ENCODE measurements at regions not wholly inside any gene's neighbourhood (a gene's known extent, or its start where the extent isn't known, plus 50 kb on each side); places are given as distances from the start of the nearest gene placed in this dataset.

DNA sequence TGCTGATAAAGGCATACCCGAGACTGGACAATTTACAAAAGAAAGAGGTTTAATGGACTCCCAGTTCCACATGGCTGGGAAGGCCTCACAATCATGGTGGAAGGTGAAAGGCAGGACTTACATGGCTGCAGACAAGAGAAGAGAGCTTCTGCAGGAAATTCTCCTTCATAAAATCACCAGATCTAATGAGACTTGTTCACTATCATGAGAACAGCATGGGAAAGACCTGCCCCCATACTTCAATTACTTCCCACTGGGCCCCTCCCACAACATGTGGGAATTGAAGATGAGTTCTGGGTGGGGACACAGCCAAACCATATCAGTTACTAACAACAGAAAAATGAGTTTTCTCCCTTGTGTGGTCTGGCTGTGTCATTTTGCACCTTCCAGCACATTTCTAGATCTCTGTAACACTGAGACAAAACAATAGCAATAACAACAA, 741.4 kb downstream of the KCNT2 start:
- no peak for TF ChIP-seq GATA2 (IDR thresholded peaks at IDR 0.05; ENCODE audit: low read depth, low read length)
- TF ChIP-seq GATA3 (IDR thresholded peaks at IDR 0.05; ENCODE audit: low read depth, low read length) = no peak
